ENCODE measurements at regions not wholly inside any gene's neighbourhood (a gene's known extent, or its start where the extent isn't known, plus 50 kb on each side); places are given as distances from the start of the nearest gene placed in this dataset.

- TF ChIP-seq CTCF (IDR thresholded peaks at IDR 0.05; ENCODE audit: control insufficient read depth, insufficient read depth, low read depth, low read length, missing control alignments) = no peak
- H3K4me3 ChIP-seq (ENCODE audit: control insufficient read depth, low read depth, low read length) = no peak overlapping the region
- no peak for DNase-seq (ENCODE audit: low read depth)
These were observed 120.4 kb upstream of the ST8SIA2 start for GRCh38 chr15:92273286-92273685.

DNA sequence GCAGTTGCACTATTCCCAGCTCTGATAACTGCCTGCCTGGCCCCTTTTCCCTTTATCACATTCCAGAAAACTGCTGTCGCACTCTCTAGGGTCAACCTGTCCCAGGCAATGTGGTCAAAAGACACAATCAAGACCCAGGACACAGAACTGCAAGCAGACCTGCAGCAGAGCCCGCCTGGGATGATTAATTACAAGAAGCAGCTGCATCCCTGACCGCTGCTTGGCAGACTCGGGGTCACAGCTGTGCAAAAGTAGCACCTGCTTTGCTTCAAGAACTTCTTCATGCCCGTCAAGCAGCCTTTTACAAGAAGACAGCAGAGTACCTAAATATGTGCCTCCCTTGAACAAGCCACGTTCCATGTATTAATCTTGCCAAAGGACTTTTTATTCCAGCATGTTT lies 120.0 kb upstream of the ST8SIA2 start:
- no peak overlapping the region for H3K4me3 ChIP-seq (ENCODE audit: control insufficient read depth, low read depth, low read length)
- no peak for DNase-seq (ENCODE audit: low read depth)
- TF ChIP-seq CTCF (IDR thresholded peaks at IDR 0.05; ENCODE audit: control insufficient read depth, insufficient read depth, low read depth, low read length, missing control alignments) = no peak

- no peak overlapping the region for H3K4me3 ChIP-seq (ENCODE audit: control insufficient read depth, low read depth, low read length)
- TF ChIP-seq CTCF (IDR thresholded peaks at IDR 0.05; ENCODE audit: control insufficient read depth, insufficient read depth, low read depth, low read length, missing control alignments) = peak; percentile 38
- DNase-seq (ENCODE audit: low read depth) = peak; percentile 2
These were observed 115.9 kb upstream of the ST8SIA2 start for GRCh38 chr15:92277776-92278175.

DNA sequence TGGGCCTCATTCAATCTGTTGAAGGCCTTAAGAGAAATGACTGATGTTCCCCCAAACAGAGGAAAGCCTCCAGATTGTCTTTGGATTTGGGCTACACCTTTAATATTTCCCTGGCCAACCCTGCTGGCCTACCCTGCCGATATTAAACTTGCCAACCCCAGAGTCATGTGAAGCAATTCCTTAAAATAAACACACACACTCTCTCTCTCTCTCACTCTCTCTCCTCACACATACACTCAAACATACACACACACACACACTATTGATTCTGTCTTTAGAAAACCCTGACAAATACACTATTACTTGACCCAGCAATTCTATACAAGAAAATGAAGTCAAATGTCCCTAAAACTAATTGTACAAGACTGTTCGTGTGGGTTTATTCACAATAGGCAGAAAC lies 109.9 kb upstream of the ST8SIA2 start:
- no peak for DNase-seq (ENCODE audit: low read depth)
- no peak overlapping the region for H3K4me3 ChIP-seq (ENCODE audit: control insufficient read depth, low read depth, low read length)
- TF ChIP-seq CTCF (IDR thresholded peaks at IDR 0.05; ENCODE audit: control insufficient read depth, insufficient read depth, low read depth, low read length, missing control alignments) = no peak

DNA sequence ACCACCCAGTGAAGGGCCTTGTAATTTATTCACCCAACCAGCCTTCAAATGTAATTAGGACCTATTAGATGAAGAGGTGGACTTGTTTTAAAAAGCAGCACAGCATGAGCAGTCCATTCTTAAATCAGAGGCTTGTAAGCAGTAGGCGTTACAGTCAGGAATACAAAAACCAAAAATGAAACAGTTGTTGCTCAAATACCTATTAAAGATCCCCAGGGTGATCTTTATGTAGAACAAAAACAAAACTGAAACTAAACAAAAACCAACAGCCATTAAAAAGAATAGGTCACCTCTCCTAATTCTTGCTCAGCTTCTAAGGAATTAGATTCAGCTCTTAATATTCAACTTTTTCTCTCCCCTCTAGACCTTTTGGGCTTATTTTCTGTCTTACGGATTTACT lies 104.9 kb upstream of the ST8SIA2 start:
- H3K4me3 ChIP-seq (ENCODE audit: control insufficient read depth, low read depth, low read length) = no peak overlapping the region
- no peak for TF ChIP-seq CTCF (IDR thresholded peaks at IDR 0.05; ENCODE audit: control insufficient read depth, insufficient read depth, low read depth, low read length, missing control alignments)
- no peak for DNase-seq (ENCODE audit: low read depth)

DNA sequence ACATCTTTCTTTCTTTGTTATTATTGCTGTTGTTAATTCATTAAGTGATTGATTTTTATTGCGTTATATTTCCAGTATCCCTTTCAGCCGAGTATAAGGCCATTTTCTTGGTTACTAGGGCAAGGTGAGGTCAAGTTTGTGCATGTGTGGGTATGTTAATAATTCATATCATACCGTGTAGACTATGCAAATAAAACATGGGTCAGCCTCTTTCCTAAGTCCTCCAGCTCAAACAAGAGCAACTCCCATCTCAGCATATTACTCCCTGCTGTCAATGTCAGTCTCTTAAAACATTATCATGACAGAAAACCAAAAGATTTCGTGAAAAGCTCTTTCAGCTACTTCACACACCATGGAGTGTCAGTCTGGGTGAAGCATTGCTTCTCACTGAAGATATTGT lies 103.9 kb upstream of the ST8SIA2 start:
- DNase-seq (ENCODE audit: low read depth) = no peak
- no peak for TF ChIP-seq CTCF (IDR thresholded peaks at IDR 0.05; ENCODE audit: control insufficient read depth, insufficient read depth, low read depth, low read length, missing control alignments)
- H3K4me3 ChIP-seq (ENCODE audit: control insufficient read depth, low read depth, low read length) = no peak overlapping the region

- TF ChIP-seq CTCF (IDR thresholded peaks at IDR 0.05; ENCODE audit: control insufficient read depth, insufficient read depth, low read depth, low read length, missing control alignments) = no peak
- no peak for DNase-seq (ENCODE audit: low read depth)
- no peak overlapping the region for H3K4me3 ChIP-seq (ENCODE audit: control insufficient read depth, low read depth, low read length)
These were observed 103.2 kb upstream of the ST8SIA2 start for GRCh38 chr15:92290359-92290992.

All from AG09309 (cell line).